GM18507 (cell line): ENCODE measurements at regions not wholly inside any gene's neighbourhood (a gene's known extent, or its start where the extent isn't known, plus 50 kb on each side); places are given as distances from the start of the nearest gene placed in this dataset.
"Not testable (repeated sequence)": the region's sequence is repeated elsewhere in the genome, so short reads cannot be mapped to it uniquely, and the experiment has no call there.

Experiments
- DNase-seq: peaks from one replicate; pipeline ENCODE4 v3.0.0; 2011; ENCODE audit warnings: low read depth; ENCODE audit not compliant: insufficient read length; ENCODE audit errors: extremely low spot score
- FAIRE-seq: peaks from 2 replicates; lab custom pipeline; 2011; peaks lifted over from hg19 to GRCh38; lab: Jason Lieb, UNC

GRCh38 chr5:53394808-53395207 lies 85.6 kb upstream of the FST start:
- DNase-seq (no peak), FAIRE-seq (no peak)

GRCh38 chr5:53397141-53397757 lies 83.2 kb upstream of the FST start:
- FAIRE-seq, result no peak
- no peak for DNase-seq

- FAIRE-seq (no peak), DNase-seq (no peak)
These were observed 82.6 kb upstream of the FST start for GRCh38 chr5:53397845-53398244.

GRCh38 chr5:53399926-53400697 lies 80.3 kb upstream of the FST start:
- FAIRE-seq (no peak), DNase-seq (no peak)

GRCh38 chr5:53403291-53403690 lies 77.1 kb upstream of the FST start:
- FAIRE-seq (no peak), DNase-seq (no peak)

- DNase-seq, result no peak
- no peak for FAIRE-seq
These were observed 76.7 kb upstream of the FST start for GRCh38 chr5:53403758-53404157.

- FAIRE-seq (no peak), DNase-seq (no peak)
These were observed 75.0 kb upstream of the FST start for GRCh38 chr5:53405396-53405795.

GRCh38 chr5:53406630-53407316 lies 73.7 kb upstream of the FST start:
- FAIRE-seq (no peak), DNase-seq (no peak)

- DNase-seq, result no peak
- no peak for FAIRE-seq
These were observed 73.1 kb upstream of the FST start for GRCh38 chr5:53407373-53407772.

GRCh38 chr5:53411388-53411787 lies 69.0 kb upstream of the FST start:
- no peak for FAIRE-seq
- DNase-seq, result no peak

GRCh38 chr5:53412499-53412898 lies 67.9 kb upstream of the FST start:
- DNase-seq, FAIRE-seq: not testable (repeated sequence)

GRCh38 chr5:53416144-53416738 lies 64.2 kb upstream of the FST start:
- FAIRE-seq, result no peak
- DNase-seq, result no peak

GRCh38 chr5:53418409-53418808 lies 62.0 kb upstream of the FST start:
- FAIRE-seq (no peak), DNase-seq (no peak)

- FAIRE-seq, result no peak
- DNase-seq, result no peak
These were observed 61.4 kb upstream of the FST start for GRCh38 chr5:53418826-53419658.

GRCh38 chr5:53422539-53422938 lies 57.9 kb upstream of the FST start:
- DNase-seq (no peak), FAIRE-seq (no peak)

- DNase-seq (no peak), FAIRE-seq (no peak)
These were observed 56.7 kb upstream of the FST start for GRCh38 chr5:53423724-53424123.

GRCh38 chr5:53424686-53425615 lies 55.5 kb upstream of the FST start:
- FAIRE-seq, result no peak
- no peak for DNase-seq

- peak; percentile 50 for FAIRE-seq
These were observed 54.5 kb upstream of the FST start for GRCh38 chr5:53425687-53426511.

More at GRCh38 chr5:53425687-53426511, 54.5 kb upstream of the FST start:
- no peak for DNase-seq
